IPS-18c (cell line): ENCODE measurements at regions not wholly inside any gene's neighbourhood (a gene's known extent, or its start where the extent isn't known, plus 50 kb on each side); places are given as distances from the start of the nearest gene placed in this dataset.

Experiments used
- H3K4me3 ChIP-seq: 2 replicates; pipeline ENCODE4 v1.7.0; 2013; ENCODE audit warnings: low read depth, mild to moderate bottlenecking, low read length, moderate library complexity; ENCODE audit not compliant: insufficient read depth
- H3K9me3 ChIP-seq: one replicate; pipeline ENCODE4 v1.6.1; 2013; ENCODE audit warnings: mild to moderate bottlenecking, low read length, moderate library complexity; ENCODE audit not compliant: control insufficient read depth, insufficient read depth

GRCh38 chr2:12434630-12435098 lies 282.1 kb upstream of the TRIB2 start:
- no peak overlapping the region for H3K4me3 ChIP-seq
- H3K9me3 ChIP-seq = no peaks in the 10 kb centered on the region

GRCh38 chr2:12435430-12436222 lies 281.1 kb upstream of the TRIB2 start:
- H3K4me3 ChIP-seq = no peak overlapping the region
- no peaks in the 10 kb centered on the region for H3K9me3 ChIP-seq

DNA sequence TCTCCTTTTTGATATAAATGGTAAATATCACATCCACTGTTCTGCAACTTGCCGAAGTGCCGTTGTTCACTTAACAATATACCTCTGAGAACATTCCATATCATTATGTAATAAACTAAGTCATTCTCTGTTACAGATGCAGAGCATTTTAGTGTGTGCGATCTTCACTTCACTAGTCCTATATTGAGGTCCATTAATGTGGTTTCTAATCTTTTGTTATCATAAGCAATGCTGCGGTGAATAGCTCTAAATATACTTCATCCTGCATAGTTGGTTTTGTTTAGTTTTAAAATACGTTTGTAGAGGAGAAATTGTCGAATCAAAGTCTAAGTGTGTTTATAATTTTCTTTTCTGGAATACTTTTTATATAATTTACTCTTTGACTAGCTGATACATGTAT lies 280.3 kb upstream of the TRIB2 start:
- H3K4me3 ChIP-seq = no peak overlapping the region
- H3K9me3 ChIP-seq = no peaks in the 10 kb centered on the region

- no peaks in the 10 kb centered on the region for H3K9me3 ChIP-seq
These were observed 279.7 kb upstream of the TRIB2 start for GRCh38 chr2:12436935-12437561.

DNA sequence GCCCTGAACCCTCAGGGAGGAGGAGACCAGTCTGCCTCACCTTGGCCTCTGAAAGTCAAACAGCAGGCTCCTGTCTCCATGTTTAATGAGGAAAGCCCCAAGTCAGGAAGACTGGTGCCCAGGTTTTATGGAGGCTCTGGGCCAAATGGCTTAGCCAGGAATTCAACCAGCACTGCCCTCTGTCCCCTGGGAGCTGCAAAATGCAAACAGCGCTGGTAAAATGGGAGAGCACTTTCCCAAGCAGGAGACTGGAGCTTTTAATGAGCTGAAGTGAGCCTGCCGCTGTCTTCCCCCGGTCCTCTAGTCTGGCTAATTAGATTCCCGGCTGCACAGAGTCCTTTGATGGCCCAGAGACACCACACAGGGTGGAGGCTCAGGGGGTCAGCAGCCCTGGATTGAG lies 276.0 kb upstream of the TRIB2 start:
- H3K9me3 ChIP-seq = no peaks in the 10 kb centered on the region

More at GRCh38 chr2:12436935-12437561, 279.7 kb upstream of the TRIB2 start:
- H3K4me3 ChIP-seq = no peak overlapping the region

DNA sequence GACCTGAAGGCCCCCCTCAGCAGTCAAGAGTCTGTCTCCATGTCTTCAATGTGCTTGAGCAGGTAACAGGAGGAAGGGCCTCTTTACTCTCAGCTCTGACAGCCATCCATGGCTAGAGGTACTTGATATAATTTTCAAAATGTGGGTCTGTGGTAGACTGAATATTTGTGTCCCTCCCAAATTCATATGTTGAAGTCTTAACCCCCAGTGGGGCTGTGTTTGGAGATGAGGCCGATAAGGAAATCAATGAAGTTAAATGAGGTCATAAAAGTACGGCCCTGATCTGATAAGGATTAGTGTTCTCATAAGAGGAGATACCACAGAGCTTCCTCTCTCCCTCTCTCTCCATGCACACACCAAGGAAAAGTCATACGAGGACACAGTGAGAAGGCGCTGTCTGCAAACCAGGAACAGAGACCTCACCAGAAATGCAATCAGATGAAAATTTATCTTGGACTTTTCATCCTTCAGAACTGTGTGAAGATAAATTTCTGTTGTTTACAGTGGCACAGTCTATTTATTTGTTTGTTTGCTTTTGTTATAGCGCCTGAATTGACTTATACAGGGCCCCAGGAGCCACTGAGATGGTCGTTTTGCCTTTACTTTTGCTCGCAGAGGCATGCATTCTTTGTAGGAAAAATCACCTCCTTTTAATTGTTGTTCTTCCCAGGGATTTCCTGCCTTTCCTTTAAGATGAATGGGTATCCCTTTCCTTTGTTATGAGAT lies 274.8 kb upstream of the TRIB2 start:
- no peaks in the 10 kb centered on the region for H3K9me3 ChIP-seq
- no peak overlapping the region for H3K4me3 ChIP-seq

More for the DNA sequence above, 276.0 kb upstream of the TRIB2 start:
- H3K4me3 ChIP-seq = no peak overlapping the region

DNA sequence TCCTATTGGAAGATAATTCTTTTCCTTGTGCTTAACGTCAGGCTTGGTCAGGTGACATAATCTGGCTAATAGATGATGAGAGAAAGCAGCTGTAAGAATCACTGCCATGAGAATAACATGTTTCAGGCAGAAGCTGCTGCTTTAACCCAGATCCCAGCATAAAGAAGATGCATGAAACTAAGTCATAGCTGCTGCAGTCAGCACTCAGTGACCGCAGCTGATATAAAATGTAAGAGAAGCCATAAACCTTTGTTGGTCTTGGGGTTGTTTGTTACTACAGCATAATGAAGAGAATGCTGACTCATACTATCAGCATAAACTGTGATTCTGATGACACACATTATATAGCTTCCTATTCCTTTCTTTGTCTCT lies 274.3 kb upstream of the TRIB2 start:
- Histone ChIP-seq H3K9me3 (no peaks in the 10 kb centered on the region), H3K4me3 (no peak overlapping the region)

DNA sequence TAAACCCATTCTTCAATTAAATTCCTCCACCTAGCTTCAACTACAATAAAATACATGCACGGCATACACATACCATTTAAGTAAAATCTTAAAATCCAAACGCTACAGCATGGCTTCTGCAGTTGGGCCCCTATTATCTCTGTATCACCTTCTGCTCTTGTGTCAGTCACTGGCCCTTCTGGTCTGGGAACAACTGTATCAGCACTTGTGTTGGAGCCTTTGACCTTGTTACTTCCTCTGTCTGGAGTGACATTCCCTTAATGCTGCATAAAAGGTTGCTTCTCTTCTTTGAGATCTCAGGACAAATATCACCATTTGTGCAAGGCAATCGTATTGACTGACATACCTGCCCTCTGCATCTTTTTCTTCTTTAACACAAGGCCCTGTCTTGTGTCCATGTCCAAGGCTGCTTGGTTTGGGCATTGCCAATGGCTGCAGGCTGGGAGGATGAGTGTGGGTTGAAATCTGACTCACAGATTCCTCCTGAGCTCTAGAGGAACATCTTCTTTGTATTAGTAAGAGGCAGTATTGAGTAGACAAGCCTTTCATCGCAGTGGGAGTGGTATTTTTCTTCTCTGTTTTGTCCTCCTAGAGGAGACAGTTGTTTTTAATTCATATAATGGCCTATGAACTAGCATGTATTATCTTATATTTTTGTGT lies 267.8 kb upstream of the TRIB2 start:
- Histone ChIP-seq H3K4me3 (no peak overlapping the region), H3K9me3 (no peaks in the 10 kb centered on the region)

GRCh38 chr2:12451726-12452125 lies 265.0 kb upstream of the TRIB2 start:
- Histone ChIP-seq H3K9me3 (no peaks in the 10 kb centered on the region), H3K4me3 (no peak overlapping the region)

GRCh38 chr2:12452185-12452584 lies 264.6 kb upstream of the TRIB2 start:
- Histone ChIP-seq H3K9me3 (no peaks in the 10 kb centered on the region), H3K4me3 (no peak overlapping the region)

DNA sequence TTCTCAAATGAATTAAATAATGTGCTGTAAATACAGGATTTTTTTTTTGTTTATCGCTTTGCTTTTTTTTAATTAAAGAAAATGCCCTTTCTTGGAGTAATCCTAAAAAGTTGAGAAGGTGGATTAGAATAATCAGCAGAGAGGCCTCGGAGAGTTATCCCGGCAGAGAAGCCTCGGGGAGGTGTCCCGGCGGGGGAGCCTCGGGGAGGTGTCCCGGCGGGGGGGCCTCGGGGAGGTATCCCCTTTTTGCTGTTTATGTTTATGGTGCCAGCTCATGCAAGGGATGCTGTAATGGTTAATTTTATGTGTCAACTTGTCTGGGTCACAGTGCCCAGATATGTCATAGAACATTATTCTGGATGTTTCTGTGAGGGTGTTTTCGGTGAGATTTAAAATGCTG lies 263.0 kb upstream of the TRIB2 start:
- Histone ChIP-seq H3K9me3 (no peaks in the 10 kb centered on the region), H3K4me3 (no peak overlapping the region)

DNA sequence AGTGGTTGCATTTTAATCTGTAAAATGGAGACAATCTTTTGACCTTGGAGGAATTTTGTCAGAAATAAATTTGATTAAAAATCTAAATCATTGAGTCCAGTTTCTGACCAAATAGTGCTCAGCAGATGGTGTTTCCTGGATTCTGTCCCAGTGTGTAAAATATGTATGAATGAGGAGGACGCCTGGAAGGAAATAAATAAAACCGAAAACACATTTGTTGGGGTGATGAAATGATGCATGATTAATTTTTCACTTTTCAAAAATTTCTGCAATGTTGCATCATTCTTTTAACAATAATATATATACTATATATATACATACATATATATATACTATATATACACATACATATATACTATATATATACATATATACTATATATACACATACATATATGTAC lies 261.1 kb upstream of the TRIB2 start:
- no peaks in the 10 kb centered on the region for H3K9me3 ChIP-seq

GRCh38 chr2:12456293-12457106 lies 260.2 kb upstream of the TRIB2 start:
- no peak overlapping the region for H3K4me3 ChIP-seq

More for the DNA sequence above, 261.1 kb upstream of the TRIB2 start:
- H3K4me3 ChIP-seq = no peak overlapping the region

DNA sequence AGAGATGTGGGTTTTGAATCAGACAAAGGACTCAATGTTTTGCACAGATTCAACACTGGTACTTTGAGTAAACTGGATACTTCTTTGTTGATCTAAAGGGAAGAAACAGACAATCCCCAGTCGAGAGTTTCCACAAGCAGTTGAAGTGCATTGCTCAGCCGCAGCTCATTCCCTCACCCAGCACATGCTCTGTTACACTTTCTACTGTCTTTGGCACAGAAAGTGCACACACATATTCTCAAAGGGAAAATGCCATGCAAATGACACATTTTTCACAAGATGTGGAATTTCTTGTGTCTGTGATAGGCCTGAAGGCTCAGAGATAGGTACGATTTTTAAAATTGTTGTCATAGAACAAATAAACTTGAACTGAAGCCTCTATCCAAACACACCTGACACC lies 258.9 kb upstream of the TRIB2 start:
- Histone ChIP-seq H3K9me3 (no peaks in the 10 kb centered on the region), H3K4me3 (no peak overlapping the region)

More at GRCh38 chr2:12456293-12457106, 260.2 kb upstream of the TRIB2 start:
- no peaks in the 10 kb centered on the region for H3K9me3 ChIP-seq

- H3K4me3 ChIP-seq = no peak overlapping the region
- H3K9me3 ChIP-seq = no peaks in the 10 kb centered on the region
These were observed 253.5 kb upstream of the TRIB2 start for GRCh38 chr2:12463189-12463588.

GRCh38 chr2:12465631-12466135 lies 251.1 kb upstream of the TRIB2 start:
- H3K4me3 ChIP-seq = no peak overlapping the region
- H3K9me3 ChIP-seq = no peaks in the 10 kb centered on the region
